HepG2 (cell line): ENCODE measurements at regions not wholly inside any gene's neighbourhood (a gene's known extent, or its start where the extent isn't known, plus 50 kb on each side); places are given as distances from the start of the nearest gene placed in this dataset.

Experiments
- ATAC-seq: fragments of 200-7000 bp; cut with Tn5 transposase; 3 replicates; pipeline ENCODE4 v1.9.1; 2020; ENCODE audit warnings: mild to moderate bottlenecking, moderate library complexity
- BruUV-seq: library from RNA; stranded (reverse); fragments of 400-500 nt; replicated peaks from 2 replicates; lab custom pipeline; 2021; lab: Mats Ljungman, UMichigan
- CTCF ChIA-PET: fragments of 300-600 bp; formaldehyde crosslinking; extraction: SDS; loops from one replicate; lab custom pipeline; 2021; ENCODE audit warnings: low total read pairs, inconsistent platforms, low intra/inter-chr PET ratio; lab: Yijun Ruan, JAX
- POLR2A ChIA-PET: fragments of 350-600 bp; sonication (Branson Sonifier 250); formaldehyde crosslinking; loops from one replicate; lab custom pipeline; 2020; ENCODE audit warnings: antibody characterized with exemption, inconsistent platforms; lab: Yijun Ruan, JAX
- DNase-seq: peaks from one replicate; pipeline ENCODE4 v3.0.0-alpha.2; 2015; ENCODE audit warnings: low spot score
- FAIRE-seq: peaks from 3 replicates; lab custom pipeline; 2011; peaks lifted over from hg19 to GRCh38; lab: Jason Lieb, UNC
- H2AFZ ChIP-seq: one replicate; pipeline ENCODE4 v1.6.1; 2011; ENCODE audit warnings: low read length, inconsistent platforms
- H3K27ac ChIP-seq: fragments of 300-600 bp; 3 replicates; pipeline ENCODE4 v1.8.0; 2011; ENCODE audit warnings: mixed run types, mild to moderate bottlenecking, mixed read lengths, low read length, inconsistent platforms; ENCODE audit not compliant: insufficient read depth; ENCODE audit errors: extremely low read length
- H3K27me3 ChIP-seq, 2 experiments: fragments of 200-600 bp in 1 of 2; 2 replicates in 1 of 2; 3 replicates in 1 of 2; pipeline versions ENCODE4 v1.6.0 to v1.8.0; 2011; ENCODE audit warnings: low read length in 2 of 2, mild to moderate bottlenecking in 2 of 2, moderate library complexity in 2 of 2, inconsistent platforms in 1 of 2; ENCODE audit not compliant: insufficient read depth in 2 of 2, control insufficient read depth in 1 of 2
- H3K36me3 ChIP-seq, 2 experiments: fragments of 200-600 bp in 1 of 2; replicated peaks in 1 of 2; 2 replicates in 1 of 2; 3 replicates in 1 of 2; pipeline versions ENCODE4 v1.5.1 to v1.8.0; 2011; ENCODE audit warnings: low read length in 2 of 2, inconsistent platforms in 1 of 2; ENCODE audit not compliant: insufficient read depth in 2 of 2, control insufficient read depth in 1 of 2
- H3K4me1 ChIP-seq: 2 replicates; pipeline ENCODE4 v1.5.1; 2012; ENCODE audit warnings: low read length, inconsistent platforms; ENCODE audit not compliant: insufficient read depth
- H3K4me2 ChIP-seq: 2 replicates; pipeline ENCODE4 v1.6.0; 2011; ENCODE audit warnings: low read depth, low read length, inconsistent platforms
- H3K4me3 ChIP-seq, 3 experiments: fragments of 200-600 bp in 1 of 3; sonication (generic), shearing (Covaris generic) in 1 of 3; replicated peaks in 1 of 3; 2 replicates each; pipeline ENCODE4 v1.5.1; 2011 to 2016; ENCODE audit warnings: low read length in 3 of 3, inconsistent platforms in 2 of 3, low read depth in 2 of 3, mild to moderate bottlenecking in 2 of 3, control low read depth in 1 of 3, mixed read lengths in 1 of 3; ENCODE audit not compliant: insufficient read depth in 1 of 3
- H3K79me2 ChIP-seq: one replicate; pipeline ENCODE4 v1.6.1; 2011; ENCODE audit warnings: low read length, inconsistent platforms; ENCODE audit not compliant: insufficient read depth
- H3K9ac ChIP-seq: 2 replicates; pipeline ENCODE4 v1.6.0; 2011; ENCODE audit warnings: mild to moderate bottlenecking, low read depth, low read length, inconsistent platforms; ENCODE audit not compliant: insufficient read depth
- H3K9me3 ChIP-seq: 2 replicates; pipeline ENCODE4 v1.5.1; 2012; ENCODE audit warnings: mild to moderate bottlenecking, low read length
- H4K20me1 ChIP-seq: 2 replicates; pipeline ENCODE4 v1.6.0; 2011; ENCODE audit warnings: inconsistent platforms, mild to moderate bottlenecking, low read length, moderate library complexity; ENCODE audit not compliant: insufficient read depth
- ADNP ChIP-seq: sonication (generic); formaldehyde crosslinking; IDR thresholded peaks from 2 replicates; pipeline ENCODE4 v1.4.0; 2020; ENCODE audit warnings: missing genetic modification reagents
- FOXK1 ChIP-seq: sonication (generic); formaldehyde crosslinking; IDR thresholded peaks from 2 replicates; pipeline ENCODE4 v1.4.0; 2020; ENCODE audit warnings: low read depth, missing genetic modification reagents, borderline replicate concordance
- HNF1B ChIP-seq: sonication (generic); formaldehyde crosslinking; IDR thresholded peaks from 2 replicates; pipeline ENCODE4 v1.5.1; 2020; ENCODE audit warnings: mild to moderate bottlenecking, moderate library complexity, missing genetic modification reagents
- IKZF5 ChIP-seq: IDR thresholded peaks from 2 replicates; pipeline ENCODE4 v1.6.1; 2018; ENCODE audit warnings: missing genetic modification reagents, mild to moderate bottlenecking, missing compliant biosample characterization
- KLF12 ChIP-seq: sonication (generic); formaldehyde crosslinking; IDR thresholded peaks from 2 replicates; pipeline ENCODE4 v1.4.0; 2020; ENCODE audit warnings: missing genetic modification reagents, borderline replicate concordance
- NFATC3 ChIP-seq: sonication (generic); formaldehyde crosslinking; IDR thresholded peaks from 2 replicates; pipeline ENCODE4 v1.5.1; 2020; ENCODE audit warnings: mild to moderate bottlenecking, missing genetic modification reagents
- NFE2L1 ChIP-seq: sonication (generic); formaldehyde crosslinking; IDR thresholded peaks from 2 replicates; pipeline ENCODE4 v1.4.0; 2020; ENCODE audit warnings: missing genetic modification reagents, mild to moderate bottlenecking, borderline replicate concordance
- PLSCR1 ChIP-seq: sonication (generic); formaldehyde crosslinking; IDR thresholded peaks from 2 replicates; pipeline ENCODE4 v1.5.0; 2020; ENCODE audit warnings: missing genetic modification reagents, mild to moderate bottlenecking, borderline replicate concordance
- ZBTB20 ChIP-seq: sonication (generic); formaldehyde crosslinking; IDR thresholded peaks from 2 replicates; pipeline ENCODE4 v1.8.1; 2023; ENCODE audit warnings: missing genetic modification reagents, low read depth, mild to moderate bottlenecking, borderline replicate concordance
- ZFP36L1 ChIP-seq: sonication (generic); formaldehyde crosslinking; IDR thresholded peaks from 2 replicates; pipeline ENCODE4 v1.8.0; 2022; ENCODE audit warnings: mild to moderate bottlenecking, missing genetic modification reagents, moderate library complexity
- ZNF274 ChIP-seq: sonication (generic); formaldehyde crosslinking; IDR thresholded peaks from 2 replicates; pipeline ENCODE4 v1.5.1; 2020; ENCODE audit warnings: mild to moderate bottlenecking, missing genetic modification reagents
- ZNF383 ChIP-seq: sonication (generic); formaldehyde crosslinking; IDR thresholded peaks from 2 replicates; pipeline ENCODE4 v1.4.0; 2020; ENCODE audit warnings: missing genetic modification reagents, mild to moderate bottlenecking, borderline replicate concordance
- ZNF460 ChIP-seq: sonication (generic); formaldehyde crosslinking; IDR thresholded peaks from 2 replicates; pipeline ENCODE4 v1.5.1; 2020; ENCODE audit warnings: missing genetic modification reagents, mild to moderate bottlenecking, borderline replicate concordance
- WGBS: methylation state at CpG from one replicate; pipeline ENCODE4 v1.1.6; 2017; ENCODE audit warnings: low lambda C conversion rate; 5-methylcytosine and 5-hydroxymethylcytosine counted together
- in situ Hi-C: cut with HindIII; loops from 2 replicates; pipeline ENCODE4 v1.10.0; 2017; ENCODE audit warnings: low pct_unique_long_range_greater_than_20kb; ENCODE audit not compliant: extremely low pct_ligation_motif_present
- intact Hi-C: fragments of 100-400 bp; cut with micrococcal nuclease; formaldehyde crosslinking; loops from one replicate; pipeline ENCODE4 v1.10.0; 2022; ENCODE audit not compliant: unreplicated experiment
- TF ChIP-seq, protein P1 (sequence below): sonication (generic); formaldehyde crosslinking; IDR thresholded peaks from 2 replicates; pipeline ENCODE4 v1.8.0; 2022; ENCODE audit warnings: missing genetic modification reagents, mild to moderate bottlenecking, inconsistent platforms, borderline replicate concordance
- TF ChIP-seq, protein P2 (sequence below): IDR thresholded peaks from 2 replicates; pipeline ENCODE4 v1.4.0; 2020; ENCODE audit warnings: mild to moderate bottlenecking, missing genetic modification reagents

- TF ChIP-seq HNF1B (CRISPR knock-in tag) (no peak), ZNF460 (CRISPR knock-in tag) (no peak), NFATC3 (CRISPR knock-in tag) (no peak)
- TF ChIP-seq, all 625 proteins: peak for 0
Observed at GRCh38 chr2:235365743-235366142, 128.1 kb upstream of the AGAP1 start (continued).

GRCh38 chr2:235366390-235366789, 127.5 kb upstream of the AGAP1 start:
- DNase-seq (no peak), FAIRE-seq (no peak), ATAC-seq (no peak)
- Histone ChIP-seq H3K36me3 (no peaks in the 10 kb centered on the region), H3K4me3 (no peak overlapping the region), H3K27me3 (peaks cover 4 to 52% of the 10 kb centered on the region in 2 experiments; a peak in 3 of 5 replicates), H3K4me1 (no peaks in the 10 kb centered on the region), H3K9me3 (no peaks in the 10 kb centered on the region), H3K27ac (no peak overlapping the region), H2AFZ (no peak overlapping the region), H3K4me2 (no peak overlapping the region), H3K9ac (no peak overlapping the region), H3K79me2 (no peaks in the 10 kb centered on the region), H4K20me1 (no peaks in the 10 kb centered on the region)
- intact Hi-C loops: no loop called here
- in situ Hi-C loops: no loop called here
- ChIA-PET CTCF (no interaction called here), POLR2A (no interaction called here)
- WGBS: 21% methylated on average over 6 of the region's 6 CpGs
- no TSS peak for BruUV-seq
- TF ChIP-seq ADNP (CRISPR knock-in tag) (no peak), ZNF274 (no peak), PLSCR1 (CRISPR knock-in tag) (no peak), NFE2L1 (CRISPR knock-in tag) (no peak), ZBTB20 (CRISPR knock-in tag) (no peak), FOXK1 (CRISPR knock-in tag) (no peak), KLF12 (no peak), ZFP36L1 (CRISPR knock-in tag) (no peak), IKZF5 (no peak), ZNF383 (CRISPR knock-in tag) (no peak)
- TF ChIP-seq, protein P1, sequence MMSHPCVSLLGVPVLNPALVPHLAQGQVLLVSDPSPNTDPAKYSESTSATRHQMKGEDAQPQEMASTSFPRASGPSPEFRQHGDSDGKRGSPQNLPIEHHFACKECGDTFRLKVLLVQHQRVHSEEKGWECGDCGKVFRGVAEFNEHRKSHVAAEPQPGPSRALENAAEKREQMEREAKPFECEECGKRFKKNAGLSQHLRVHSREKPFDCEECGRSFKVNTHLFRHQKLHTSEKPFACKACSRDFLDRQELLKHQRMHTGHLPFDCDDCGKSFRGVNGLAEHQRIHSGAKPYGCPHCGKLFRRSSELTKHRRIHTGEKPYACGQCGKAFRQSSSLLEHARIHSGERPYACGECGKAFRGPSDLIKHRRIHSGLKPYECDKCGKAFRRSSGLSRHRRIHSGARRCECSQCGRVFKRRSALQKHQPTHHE (CRISPR knock-in tag): no peak
- TF ChIP-seq, protein P2, sequence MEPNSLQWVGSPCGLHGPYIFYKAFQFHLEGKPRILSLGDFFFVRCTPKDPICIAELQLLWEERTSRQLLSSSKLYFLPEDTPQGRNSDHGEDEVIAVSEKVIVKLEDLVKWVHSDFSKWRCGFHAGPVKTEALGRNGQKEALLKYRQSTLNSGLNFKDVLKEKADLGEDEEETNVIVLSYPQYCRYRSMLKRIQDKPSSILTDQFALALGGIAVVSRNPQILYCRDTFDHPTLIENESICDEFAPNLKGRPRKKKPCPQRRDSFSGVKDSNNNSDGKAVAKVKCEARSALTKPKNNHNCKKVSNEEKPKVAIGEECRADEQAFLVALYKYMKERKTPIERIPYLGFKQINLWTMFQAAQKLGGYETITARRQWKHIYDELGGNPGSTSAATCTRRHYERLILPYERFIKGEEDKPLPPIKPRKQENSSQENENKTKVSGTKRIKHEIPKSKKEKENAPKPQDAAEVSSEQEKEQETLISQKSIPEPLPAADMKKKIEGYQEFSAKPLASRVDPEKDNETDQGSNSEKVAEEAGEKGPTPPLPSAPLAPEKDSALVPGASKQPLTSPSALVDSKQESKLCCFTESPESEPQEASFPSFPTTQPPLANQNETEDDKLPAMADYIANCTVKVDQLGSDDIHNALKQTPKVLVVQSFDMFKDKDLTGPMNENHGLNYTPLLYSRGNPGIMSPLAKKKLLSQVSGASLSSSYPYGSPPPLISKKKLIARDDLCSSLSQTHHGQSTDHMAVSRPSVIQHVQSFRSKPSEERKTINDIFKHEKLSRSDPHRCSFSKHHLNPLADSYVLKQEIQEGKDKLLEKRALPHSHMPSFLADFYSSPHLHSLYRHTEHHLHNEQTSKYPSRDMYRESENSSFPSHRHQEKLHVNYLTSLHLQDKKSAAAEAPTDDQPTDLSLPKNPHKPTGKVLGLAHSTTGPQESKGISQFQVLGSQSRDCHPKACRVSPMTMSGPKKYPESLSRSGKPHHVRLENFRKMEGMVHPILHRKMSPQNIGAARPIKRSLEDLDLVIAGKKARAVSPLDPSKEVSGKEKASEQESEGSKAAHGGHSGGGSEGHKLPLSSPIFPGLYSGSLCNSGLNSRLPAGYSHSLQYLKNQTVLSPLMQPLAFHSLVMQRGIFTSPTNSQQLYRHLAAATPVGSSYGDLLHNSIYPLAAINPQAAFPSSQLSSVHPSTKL (CRISPR knock-in tag): no peak
